Breast epithelium (tissue), 3 donors: ENCODE measurements at regions not wholly inside any gene's neighbourhood (a gene's known extent, or its start where the extent isn't known, plus 50 kb on each side); places are given as distances from the start of the nearest gene placed in this dataset.

Source experiments
- CTCF ChIP-seq, 3 donors: fragments of 450-650 bp; IDR thresholded peaks; one replicate each; pipeline ENCODE4 v1.5.1; 2016 to 2017; ENCODE audit warnings: antibody characterized with exemption in 3 of 3, mild to moderate bottlenecking in 3 of 3, moderate library complexity in 3 of 3
- POLR2A ChIP-seq: fragments of 450-650 bp; IDR thresholded peaks from one replicate; pipeline ENCODE4 v1.6.1; 2016; ENCODE audit warnings: antibody characterized with exemption, mild to moderate bottlenecking, moderate library complexity

GRCh38 chr5:21152611-21153010 is 1164.6 kb upstream of the CDH18 start:
- TF ChIP-seq CTCF (IDR thresholded peaks at IDR 0.05) (no peak), POLR2A (no peak)
